Caco-2 (cell line): ENCODE measurements at regions not wholly inside any gene's neighbourhood (a gene's known extent, or its start where the extent isn't known, plus 50 kb on each side); places are given as distances from the start of the nearest gene placed in this dataset.

Experiments used
- BruUV-seq: library from RNA; stranded (reverse); fragments of 400-500 nt; replicated peaks from 2 replicates; lab custom pipeline; 2021; lab: Mats Ljungman, UMichigan
- CTCF ChIA-PET: fragments of 300-600 bp; sonication (Branson Sonifier 250); formaldehyde crosslinking; loops from one replicate; lab custom pipeline; 2022; ENCODE audit warnings: antibody characterized with exemption; lab: Charles Lee
- POLR2A ChIA-PET: fragments of 300-600 bp; sonication (Branson Sonifier 250); formaldehyde crosslinking; loops from one replicate; lab custom pipeline; 2022; ENCODE audit warnings: antibody characterized with exemption; lab: Charles Lee
- DNase-seq, 2 experiments: peaks; one replicate each; pipeline versions ENCODE4 v3.0.0 to v3.0.0-alpha.2; 2020 to 2022
- H3K27me3 ChIP-seq: replicated peaks from 2 replicates; pipeline ENCODE4 v1.6.0; 2011; ENCODE audit warnings: low read length; ENCODE audit not compliant: control insufficient read depth, insufficient read depth
- H3K36me3 ChIP-seq: 2 replicates; pipeline ENCODE4 v1.5.1; 2011; ENCODE audit warnings: low read length; ENCODE audit not compliant: control insufficient read depth, insufficient read depth
- H3K4me1 ChIP-seq: fragments of 250-450 bp; sonication (Bioruptor Pico); 2 replicates; pipeline ENCODE4 v1.5.1; 2020; ENCODE audit warnings: mild to moderate bottlenecking
- H3K4me3 ChIP-seq: 2 replicates; pipeline ENCODE4 v1.5.1; 2011; ENCODE audit warnings: low read depth, mild to moderate bottlenecking, control low read depth, low read length
- H3K9me3 ChIP-seq: fragments of 250-450 bp; sonication (Bioruptor Pico); 2 replicates; pipeline ENCODE4 v1.5.1; 2020; ENCODE audit warnings: mild to moderate bottlenecking, moderate library complexity
- H3K27ac Mint-ChIP-seq: one replicate; pipeline ENCODE4 v1.8.0; 2022; ENCODE audit warnings: mixed read lengths; ENCODE audit not compliant: unreplicated experiment
- H3K27me3 Mint-ChIP-seq: one replicate; pipeline ENCODE4 v1.8.0; 2022; ENCODE audit warnings: mixed read lengths; ENCODE audit not compliant: insufficient read depth, unreplicated experiment
- H3K36me3 Mint-ChIP-seq: one replicate; pipeline ENCODE4 v1.8.0; 2022; ENCODE audit warnings: mild to moderate bottlenecking, mixed read lengths; ENCODE audit not compliant: insufficient read depth, unreplicated experiment
- H3K4me1 Mint-ChIP-seq: one replicate; pipeline ENCODE4 v1.8.0; 2022; ENCODE audit warnings: low read depth, mixed read lengths; ENCODE audit not compliant: unreplicated experiment
- H3K4me3 Mint-ChIP-seq: one replicate; pipeline ENCODE4 v1.8.0; 2022; ENCODE audit warnings: mild to moderate bottlenecking, moderate library complexity, mixed read lengths; ENCODE audit not compliant: unreplicated experiment
- H3K9me3 Mint-ChIP-seq: one replicate; pipeline ENCODE4 v1.8.0; 2022; ENCODE audit warnings: mixed read lengths; ENCODE audit not compliant: unreplicated experiment
- intact Hi-C: fragments of 100-400 bp; cut with micrococcal nuclease; formaldehyde crosslinking; loops from one replicate; pipeline ENCODE4 v1.10.0; 2022; ENCODE audit not compliant: unreplicated experiment
- TF ChIP-seq, protein P1 (sequence below), 2 experiments: fragments of 200-600 bp in 1 of 2; IDR thresholded peaks; 1 replicate in 1 of 2; 2 replicates in 1 of 2; pipeline versions ENCODE4 v1.5.1 to v1.8.0; 2011 to 2022; ENCODE audit warnings: antibody characterized with exemption in 1 of 2, control low read depth in 1 of 2, inconsistent platforms in 1 of 2, low read depth in 1 of 2, low read length in 1 of 2, mild to moderate bottlenecking in 1 of 2, moderate library complexity in 1 of 2; ENCODE audit not compliant: insufficient read depth in 1 of 2, severe bottlenecking in 1 of 2, unreplicated experiment in 1 of 2

- intact Hi-C loops = no loop called here
- H3K4me3 Mint-ChIP-seq = no peak overlapping the region
- H3K27ac Mint-ChIP-seq = no peak overlapping the region
- peaks cover 2% of the 10 kb centered on the region for H3K27me3 Mint-ChIP-seq
- H3K27me3 ChIP-seq = no peaks in the 10 kb centered on the region
- H3K4me1 ChIP-seq = no peaks in the 10 kb centered on the region
- no peaks in the 10 kb centered on the region for H3K4me1 Mint-ChIP-seq
- no peak overlapping the region for H3K4me3 ChIP-seq
- no peaks in the 10 kb centered on the region for H3K36me3 ChIP-seq
- H3K9me3 ChIP-seq = no peaks in the 10 kb centered on the region
- CTCF ChIA-PET = no interaction called here
- H3K9me3 Mint-ChIP-seq = no peaks in the 10 kb centered on the region
- no peak for DNase-seq
- POLR2A ChIA-PET = no interaction called here
- BruUV-seq = no TSS peak
- no peaks in the 10 kb centered on the region for H3K36me3 Mint-ChIP-seq
- TF ChIP-seq, protein P1, sequence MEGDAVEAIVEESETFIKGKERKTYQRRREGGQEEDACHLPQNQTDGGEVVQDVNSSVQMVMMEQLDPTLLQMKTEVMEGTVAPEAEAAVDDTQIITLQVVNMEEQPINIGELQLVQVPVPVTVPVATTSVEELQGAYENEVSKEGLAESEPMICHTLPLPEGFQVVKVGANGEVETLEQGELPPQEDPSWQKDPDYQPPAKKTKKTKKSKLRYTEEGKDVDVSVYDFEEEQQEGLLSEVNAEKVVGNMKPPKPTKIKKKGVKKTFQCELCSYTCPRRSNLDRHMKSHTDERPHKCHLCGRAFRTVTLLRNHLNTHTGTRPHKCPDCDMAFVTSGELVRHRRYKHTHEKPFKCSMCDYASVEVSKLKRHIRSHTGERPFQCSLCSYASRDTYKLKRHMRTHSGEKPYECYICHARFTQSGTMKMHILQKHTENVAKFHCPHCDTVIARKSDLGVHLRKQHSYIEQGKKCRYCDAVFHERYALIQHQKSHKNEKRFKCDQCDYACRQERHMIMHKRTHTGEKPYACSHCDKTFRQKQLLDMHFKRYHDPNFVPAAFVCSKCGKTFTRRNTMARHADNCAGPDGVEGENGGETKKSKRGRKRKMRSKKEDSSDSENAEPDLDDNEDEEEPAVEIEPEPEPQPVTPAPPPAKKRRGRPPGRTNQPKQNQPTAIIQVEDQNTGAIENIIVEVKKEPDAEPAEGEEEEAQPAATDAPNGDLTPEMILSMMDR (IDR thresholded peaks at IDR 0.05; ENCODE audit: insufficient read depth in 1 of 2, low read depth in 1 of 2, low read length in 1 of 2, severe bottlenecking in 1 of 2, unreplicated experiment in 1 of 2) = no peak
Measured at GRCh38 chr3:5553203-5553602, 365.7 kb downstream of the EDEM1 start.

- no TSS peak for BruUV-seq
- TF ChIP-seq, protein P1 (IDR thresholded peaks at IDR 0.05; ENCODE audit: insufficient read depth in 1 of 2, low read depth in 1 of 2, low read length in 1 of 2, severe bottlenecking in 1 of 2, unreplicated experiment in 1 of 2) = no peak
- H3K4me1 ChIP-seq = no peaks in the 10 kb centered on the region
- POLR2A ChIA-PET = no interaction called here
- CTCF ChIA-PET = no interaction called here
- Mint-ChIP-seq H3K27me3 (no peaks in the 10 kb centered on the region), H3K36me3 (no peaks in the 10 kb centered on the region), H3K4me3 (no peak overlapping the region), H3K27ac (no peak overlapping the region), H3K9me3 (no peaks in the 10 kb centered on the region), H3K4me1 (no peaks in the 10 kb centered on the region)
- no peaks in the 10 kb centered on the region for H3K27me3 ChIP-seq
- no peak for DNase-seq
- H3K9me3 ChIP-seq = no peaks in the 10 kb centered on the region
- H3K36me3 ChIP-seq = no peaks in the 10 kb centered on the region
- intact Hi-C loops = no loop called here
- H3K4me3 ChIP-seq = no peak overlapping the region
Measured at GRCh38 chr3:5554245-5554747, 366.8 kb downstream of the EDEM1 start.

GRCh38 chr3:5560199-5560598 is 372.7 kb downstream of the EDEM1 start:
- Mint-ChIP-seq H3K27me3 (peaks cover 6% of the 10 kb centered on the region), H3K27ac (no peak overlapping the region), H3K9me3 (no peaks in the 10 kb centered on the region), H3K4me1 (no peaks in the 10 kb centered on the region), H3K4me3 (no peak overlapping the region), H3K36me3 (no peaks in the 10 kb centered on the region)
- H3K36me3 ChIP-seq = no peaks in the 10 kb centered on the region
- H3K4me3 ChIP-seq = no peak overlapping the region
- CTCF ChIA-PET = no interaction called here
- H3K4me1 ChIP-seq = no peaks in the 10 kb centered on the region
- BruUV-seq = no TSS peak
- TF ChIP-seq, protein P1 (IDR thresholded peaks at IDR 0.05; ENCODE audit: insufficient read depth in 1 of 2, low read depth in 1 of 2, low read length in 1 of 2, severe bottlenecking in 1 of 2, unreplicated experiment in 1 of 2) = no peak
- intact Hi-C loops = no loop called here
- no peak for DNase-seq
- POLR2A ChIA-PET = no interaction called here
- H3K9me3 ChIP-seq = no peaks in the 10 kb centered on the region
- H3K27me3 ChIP-seq = no peaks in the 10 kb centered on the region
